SK-N-SH (cell line): ENCODE measurements at regions not wholly inside any gene's neighbourhood (a gene's known extent, or its start where the extent isn't known, plus 50 kb on each side); places are given as distances from the start of the nearest gene placed in this dataset.

Source experiments
- CTCF ChIA-PET: fragments of 300-600, 350-600 bp; formaldehyde crosslinking; extraction: SDS; loops from one replicate; lab custom pipeline; 2021; lab: Yijun Ruan, JAX
- POLR2A ChIA-PET: fragments of 350-600 bp; sonication (Branson Sonifier 250); formaldehyde crosslinking; extraction: SDS; loops from one replicate; lab custom pipeline; 2020; ENCODE audit warnings: antibody characterized with exemption, inconsistent platforms; lab: Yijun Ruan, JAX
- DNase-seq: peaks from one replicate; pipeline ENCODE4 v3.0.0; 2012
- H2AFZ ChIP-seq: fragments of 200-600 bp; sonication (generic); 2 replicates; pipeline ENCODE4 v1.8.1; 2016; ENCODE audit warnings: antibody characterized with exemption, mild to moderate bottlenecking, low read depth
- H3F3A ChIP-seq: fragments of 200-600 bp; sonication (generic); replicated peaks from 2 replicates; pipeline ENCODE3; 2016; ENCODE audit warnings: antibody characterized with exemption, mild to moderate bottlenecking; ENCODE audit not compliant: insufficient read depth
- H3K27ac ChIP-seq, 2 experiments: fragments of 200-500 bp in 1 of 2; fragments of 200-600 bp in 1 of 2; sonication (Bioruptor generic) in 1 of 2; sonication (generic), shearing (Covaris generic) in 1 of 2; 2 replicates each; pipeline versions ENCODE4 v1.5.1 to v1.6.1; 2014 to 2016; ENCODE audit warnings: low read depth in 2 of 2, inconsistent platforms in 1 of 2, low read length in 1 of 2, mild to moderate bottlenecking in 1 of 2, mixed read lengths in 1 of 2
- H3K27me3 ChIP-seq: fragments of 200-600 bp; sonication (generic), shearing (Covaris generic); 2 replicates; pipeline ENCODE4 v1.6.1; 2016; ENCODE audit warnings: mixed run types; ENCODE audit not compliant: insufficient read depth
- H3K36me3 ChIP-seq, 2 experiments: fragments of 200-500 bp in 1 of 2; fragments of 200-600 bp in 1 of 2; sonication (Bioruptor generic) in 1 of 2; sonication (generic) in 1 of 2; replicated peaks in 1 of 2; 2 replicates each; pipeline versions ENCODE3 to v1.5.1; 2014 to 2016; ENCODE audit warnings: low read length in 1 of 2, mild to moderate bottlenecking in 1 of 2; ENCODE audit not compliant: insufficient read depth in 2 of 2, control insufficient read depth in 1 of 2
- H3K4me1 ChIP-seq, 2 experiments: fragments of 200-500 bp in 1 of 2; fragments of 200-600 bp in 1 of 2; sonication (Bioruptor generic) in 1 of 2; sonication (generic), shearing (Covaris generic) in 1 of 2; 2 replicates each; pipeline versions ENCODE4 v1.5.1 to v1.6.1; 2014 to 2016; ENCODE audit warnings: low read depth in 1 of 2, low read length in 1 of 2, mixed run types in 1 of 2; ENCODE audit not compliant: insufficient read depth in 2 of 2, control insufficient read depth in 1 of 2
- H3K4me2 ChIP-seq: fragments of 200-600 bp; sonication (generic), shearing (Covaris generic); 2 replicates; pipeline ENCODE4 v1.6.1; 2017; ENCODE audit warnings: mixed run types
- H3K4me3 ChIP-seq, 2 experiments: fragments of 200-500 bp in 1 of 2; fragments of 200-600 bp in 1 of 2; sonication (Bioruptor generic) in 1 of 2; sonication (generic), shearing (Covaris generic) in 1 of 2; 2 replicates each; pipeline versions ENCODE4 v1.5.1 to v1.8.1; 2014 to 2016; ENCODE audit warnings: low read depth in 2 of 2, inconsistent platforms in 1 of 2, low read length in 1 of 2, mild to moderate bottlenecking in 1 of 2, mixed read lengths in 1 of 2, moderate library complexity in 1 of 2
- H3K79me2 ChIP-seq: fragments of 200-600 bp; sonication (generic); 2 replicates; pipeline ENCODE4 v1.8.1; 2017; ENCODE audit warnings: mild to moderate bottlenecking; ENCODE audit not compliant: insufficient read depth
- H3K9ac ChIP-seq: fragments of 200-600 bp; sonication (generic); 2 replicates; pipeline ENCODE4 v1.6.1; 2017; ENCODE audit warnings: mixed run types
- H3K9me2 ChIP-seq: fragments of 200-600 bp; sonication (generic); 2 replicates; pipeline ENCODE4 v1.6.1; 2017; ENCODE audit warnings: mixed run types
- H3K9me3 ChIP-seq: fragments of 200-600 bp; sonication (generic); 2 replicates; pipeline ENCODE4 v1.6.1; 2017; ENCODE audit warnings: mixed run types, mild to moderate bottlenecking, moderate library complexity
- H4K20me1 ChIP-seq: fragments of 200-600 bp; sonication (generic); 2 replicates; pipeline ENCODE4 v1.6.1; 2017; ENCODE audit warnings: mild to moderate bottlenecking, mixed run types; ENCODE audit not compliant: insufficient read depth
- EZH2phosphoT487 ChIP-seq: fragments of 200-600 bp; sonication (generic); IDR thresholded peaks from 2 replicates; pipeline ENCODE4 v1.6.1; 2017; ENCODE audit warnings: low read depth, mixed run types, mild to moderate bottlenecking, antibody characterized with exemption, moderate library complexity, borderline replicate concordance
- FOXJ3 ChIP-seq: sonication (generic); formaldehyde crosslinking; IDR thresholded peaks from 2 replicates; pipeline ENCODE4 v1.5.1; 2020; ENCODE audit warnings: mild to moderate bottlenecking, missing genetic modification reagents
- FOXM1 ChIP-seq: IDR thresholded peaks from 2 replicates; pipeline ENCODE4 v1.4.0; 2012; ENCODE audit warnings: low read depth, mild to moderate bottlenecking
- GATA2 ChIP-seq: sonication (generic); formaldehyde crosslinking; IDR thresholded peaks from 2 replicates; pipeline ENCODE4 v1.5.0; 2020; ENCODE audit warnings: mild to moderate bottlenecking, missing genetic modification reagents
- IRF3 ChIP-seq: fragments of 150-350 bp; IDR thresholded peaks from 2 replicates; pipeline ENCODE4 v1.6.1; 2016; ENCODE audit warnings: mild to moderate bottlenecking, low read depth, low read length
- MXI1 ChIP-seq: IDR thresholded peaks from 2 replicates; pipeline ENCODE4 v1.6.1; 2012; ENCODE audit warnings: mild to moderate bottlenecking, low read depth, low read length, improper control_type of control experiment
- NFIC ChIP-seq: IDR thresholded peaks from 2 replicates; pipeline ENCODE4 v1.4.0; 2012; ENCODE audit warnings: borderline replicate concordance
- NRF1 ChIP-seq: IDR thresholded peaks from 2 replicates; pipeline ENCODE4 v1.6.1; 2012; ENCODE audit warnings: low read depth, mild to moderate bottlenecking, low read length
- PBX3 ChIP-seq: IDR thresholded peaks from 2 replicates; pipeline ENCODE4; 2012
- RFX5 ChIP-seq: IDR thresholded peaks from 2 replicates; pipeline ENCODE4 v1.6.1; 2012; ENCODE audit warnings: mild to moderate bottlenecking, improper control_type of control experiment, low read length
- SMC3 ChIP-seq: IDR thresholded peaks from 2 replicates; pipeline ENCODE4 v1.6.1; 2012; ENCODE audit warnings: low read depth, low read length, improper control_type of control experiment
- TCF12 ChIP-seq: IDR thresholded peaks from 2 replicates; pipeline ENCODE4 v1.4.0; 2012
- TEAD4 ChIP-seq: IDR thresholded peaks from 2 replicates; pipeline ENCODE4 v1.4.0; 2012; ENCODE audit warnings: mild to moderate bottlenecking, borderline replicate concordance; ENCODE audit not compliant: insufficient read depth
- USF1 ChIP-seq: IDR thresholded peaks from 2 replicates; pipeline ENCODE4 v1.4.0; 2012; ENCODE audit warnings: low read depth, borderline replicate concordance
- USF2 ChIP-seq: fragments of 150-350 bp; IDR thresholded peaks from 2 replicates; pipeline ENCODE4 v1.6.1; 2017; ENCODE audit warnings: antibody characterized with exemption, low read length, low read depth, borderline replicate concordance

GRCh38 chr4:84263415-84263814 lies 235.7 kb downstream of the NKX6-1 start:
- H3K9me3 ChIP-seq = no peaks in the 10 kb centered on the region
- DNase-seq = no peak
- no peaks in the 10 kb centered on the region for H3F3A ChIP-seq
- no peaks in the 10 kb centered on the region for H3K4me1 ChIP-seq
- POLR2A ChIA-PET = no interaction called here
- H3K4me2 ChIP-seq = no peak overlapping the region
- no peaks in the 10 kb centered on the region for H3K9me2 ChIP-seq
- no peak overlapping the region for H2AFZ ChIP-seq
- no peak overlapping the region for H3K9ac ChIP-seq
- no peak overlapping the region for H3K4me3 ChIP-seq
- no peaks in the 10 kb centered on the region for H3K79me2 ChIP-seq
- H3K27ac ChIP-seq = no peak overlapping the region
- H3K27me3 ChIP-seq = no peaks in the 10 kb centered on the region
- H4K20me1 ChIP-seq = no peaks in the 10 kb centered on the region
- no peaks in the 10 kb centered on the region for H3K36me3 ChIP-seq
- CTCF ChIA-PET = no interaction called here
- TF ChIP-seq PBX3 (no peak), USF2 (no peak), NFIC (no peak)

GRCh38 chr4:84260495-84260894 lies 238.6 kb downstream of the NKX6-1 start:
- H2AFZ ChIP-seq = no peak overlapping the region
- no peak overlapping the region for H3K4me3 ChIP-seq
- H3K9me2 ChIP-seq = no peaks in the 10 kb centered on the region
- H4K20me1 ChIP-seq = no peaks in the 10 kb centered on the region
- H3K36me3 ChIP-seq = no peaks in the 10 kb centered on the region
- CTCF ChIA-PET = no interaction called here
- POLR2A ChIA-PET = no interaction called here
- no peak for DNase-seq
- TF ChIP-seq MXI1 (no peak), USF1 (no peak), SMC3 (no peak), TCF12 (no peak), RFX5 (no peak), NRF1 (no peak), EZH2phosphoT487 (no peak), IRF3 (no peak), FOXM1 (no peak), USF2 (no peak), GATA2 (CRISPR knock-in tag) (no peak), FOXJ3 (CRISPR knock-in tag) (no peak), TEAD4 (no peak)
- H3K9ac ChIP-seq = no peak overlapping the region
- no peaks in the 10 kb centered on the region for H3F3A ChIP-seq
- no peak overlapping the region for H3K27ac ChIP-seq
- no peaks in the 10 kb centered on the region for H3K27me3 ChIP-seq
- no peaks in the 10 kb centered on the region for H3K79me2 ChIP-seq
- H3K4me1 ChIP-seq = no peaks in the 10 kb centered on the region
- no peak overlapping the region for H3K4me2 ChIP-seq
- H3K9me3 ChIP-seq = no peaks in the 10 kb centered on the region
